Neural progenitor cell (in vitro differentiated cells): ENCODE measurements at regions not wholly inside any gene's neighbourhood (a gene's known extent, or its start where the extent isn't known, plus 50 kb on each side); places are given as distances from the start of the nearest gene placed in this dataset.

Experiments
- EZH2 ChIP-seq: fragments of 200-600 bp; sonication (generic); IDR thresholded peaks from 2 replicates; pipeline ENCODE4 v1.6.1; 2017; ENCODE audit warnings: antibody characterized with exemption, mild to moderate bottlenecking, moderate library complexity
- TF ChIP-seq, protein P1 (sequence below): fragments of 200-600 bp; sonication (generic); IDR thresholded peaks from 2 replicates; pipeline ENCODE4 v1.5.1; 2017; ENCODE audit warnings: antibody characterized with exemption, mild to moderate bottlenecking

DNA sequence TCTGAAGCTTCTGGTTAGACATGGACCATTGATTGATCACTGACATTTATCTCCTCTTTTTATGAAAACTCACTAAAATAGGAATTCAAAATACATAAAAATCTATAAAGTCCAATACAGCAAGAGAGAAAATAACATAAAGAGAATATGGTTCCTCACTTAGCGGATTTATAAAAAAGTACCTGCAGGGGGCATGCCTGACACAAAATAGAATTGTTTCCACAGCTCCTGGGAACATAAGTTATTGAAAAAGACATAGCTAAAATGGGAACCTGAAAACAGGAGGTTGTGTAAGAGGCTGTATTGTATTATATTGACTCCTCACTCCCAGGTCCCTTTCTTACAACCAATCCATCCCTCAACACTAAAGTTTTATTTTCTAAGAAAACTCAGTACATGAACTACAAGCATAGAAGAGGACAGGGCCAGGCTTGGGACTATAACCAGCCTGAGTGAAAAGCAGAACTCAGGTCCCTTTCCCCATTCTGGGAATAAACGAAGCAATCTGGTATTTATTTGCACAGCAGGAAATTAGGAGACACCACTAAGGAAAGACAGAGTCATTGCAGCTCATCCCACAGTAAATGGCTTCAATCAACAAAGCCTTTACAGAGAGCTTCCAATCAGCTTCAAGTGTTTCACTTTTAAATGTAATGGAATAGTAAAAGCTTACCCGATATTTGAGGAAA lies 121.1 kb upstream of the NDST4 start:
- TF ChIP-seq, protein P1, sequence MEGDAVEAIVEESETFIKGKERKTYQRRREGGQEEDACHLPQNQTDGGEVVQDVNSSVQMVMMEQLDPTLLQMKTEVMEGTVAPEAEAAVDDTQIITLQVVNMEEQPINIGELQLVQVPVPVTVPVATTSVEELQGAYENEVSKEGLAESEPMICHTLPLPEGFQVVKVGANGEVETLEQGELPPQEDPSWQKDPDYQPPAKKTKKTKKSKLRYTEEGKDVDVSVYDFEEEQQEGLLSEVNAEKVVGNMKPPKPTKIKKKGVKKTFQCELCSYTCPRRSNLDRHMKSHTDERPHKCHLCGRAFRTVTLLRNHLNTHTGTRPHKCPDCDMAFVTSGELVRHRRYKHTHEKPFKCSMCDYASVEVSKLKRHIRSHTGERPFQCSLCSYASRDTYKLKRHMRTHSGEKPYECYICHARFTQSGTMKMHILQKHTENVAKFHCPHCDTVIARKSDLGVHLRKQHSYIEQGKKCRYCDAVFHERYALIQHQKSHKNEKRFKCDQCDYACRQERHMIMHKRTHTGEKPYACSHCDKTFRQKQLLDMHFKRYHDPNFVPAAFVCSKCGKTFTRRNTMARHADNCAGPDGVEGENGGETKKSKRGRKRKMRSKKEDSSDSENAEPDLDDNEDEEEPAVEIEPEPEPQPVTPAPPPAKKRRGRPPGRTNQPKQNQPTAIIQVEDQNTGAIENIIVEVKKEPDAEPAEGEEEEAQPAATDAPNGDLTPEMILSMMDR = peak; percentile 48
- no peak for TF ChIP-seq EZH2
